ENCODE measurements at regions not wholly inside any gene's neighbourhood (a gene's known extent, or its start where the extent isn't known, plus 50 kb on each side); places are given as distances from the start of the nearest gene placed in this dataset.

GRCh38 chr9:108467653-108468324 lies 388.0 kb downstream of the ACTL7B start:
- Mint-ChIP-seq H3K4me3 (no peak overlapping the region), H3K4me1 (no peaks in the 10 kb centered on the region), H3K9me3 (peaks cover 0 to 4% of the 10 kb centered on the region in 2 experiments; a peak in 1 of 5 replicates), H3K27ac (no peak overlapping the region), H3K27me3 (ENCODE audit: low read depth) (peaks cover 3% of the 10 kb centered on the region), H3K36me3 (ENCODE audit: insufficient read depth in 1 of 3, low read depth in 3 of 3) (no peaks in the 10 kb centered on the region)
- no peak overlapping the region for H3K23ac ChIP-seq (ENCODE audit: insufficient read length, low read depth, low read length)
- no peak overlapping the region for H4K5ac ChIP-seq (ENCODE audit: insufficient read length, low read depth, low read length)
- no peaks in the 10 kb centered on the region for H4K20me1 ChIP-seq (ENCODE audit: control insufficient read depth, insufficient read depth, insufficient read length)
- H3K23me2 ChIP-seq (ENCODE audit: insufficient read length, low read depth, low read length, poor library complexity, severe bottlenecking) = no peaks in the 10 kb centered on the region
- H3K79me1 ChIP-seq (ENCODE audit: insufficient read depth, low read depth, low read length, poor library complexity, severe bottlenecking) = no peaks in the 10 kb centered on the region
- H3K56ac ChIP-seq (ENCODE audit: insufficient read length, low read depth, low read length) = no peak overlapping the region
- H3K18ac ChIP-seq (ENCODE audit: insufficient read length, low read depth, low read length) = no peak overlapping the region
- H3T11ph ChIP-seq (ENCODE audit: low read length) = no peak overlapping the region
- no peaks in the 10 kb centered on the region for H3K9me3 ChIP-seq (ENCODE audit: control insufficient read depth, low read depth, low read length)
- no peak for TF ChIP-seq CTCF (conservative IDR thresholded peaks at IDR 0.05)
- H2AFZ ChIP-seq (ENCODE audit: low read length) = no peak overlapping the region
- no peak overlapping the region for H3K4me2 ChIP-seq (ENCODE audit: insufficient read depth, insufficient read length, low read length)
- no peak overlapping the region for H3K14ac ChIP-seq (ENCODE audit: insufficient read depth, low read length)
- H3K79me2 ChIP-seq (ENCODE audit: insufficient read depth, low read length) = no peaks in the 10 kb centered on the region
- no peak overlapping the region for H2BK20ac ChIP-seq (ENCODE audit: low read depth, low read length, poor library complexity, severe bottlenecking)
- no CpG with 5 or more reads among the region's 6 CpGs for WGBS (ENCODE audit: extremely low coverage, insufficient read length, low lambda C conversion rate)
- no peak overlapping the region for H2BK120ac ChIP-seq (ENCODE audit: low read depth, low read length, poor library complexity, severe bottlenecking)
- H3K4me1 ChIP-seq (ENCODE audit: insufficient read depth, low read length) = no peaks in the 10 kb centered on the region
- no peak overlapping the region for H2BK15ac ChIP-seq (ENCODE audit: low read depth, low read length)
- H3K27me3 ChIP-seq (ENCODE audit: insufficient read depth, low read length) = no peaks in the 10 kb centered on the region
- DNase-seq = no peak
- H4K91ac ChIP-seq (ENCODE audit: insufficient read length, low read depth, low read length) = no peak overlapping the region
- no peak overlapping the region for H3K27ac ChIP-seq (ENCODE audit: insufficient read length, low read depth, low read length)
- H2BK12ac ChIP-seq (ENCODE audit: insufficient read length, low read depth, low read length) = no peak overlapping the region
- H3K4ac ChIP-seq (ENCODE audit: low read depth, low read length) = no peak overlapping the region
- H3K9ac ChIP-seq (ENCODE audit: extremely low read depth, insufficient read length, low read length) = no peak overlapping the region
- H2BK5ac ChIP-seq (ENCODE audit: insufficient read length, low read length) = no peak overlapping the region
- H4K8ac ChIP-seq (replicated peaks; ENCODE audit: insufficient read length, low read depth, low read length) = no peak overlapping the region
- H2AK5ac ChIP-seq (ENCODE audit: insufficient read length, low read length) = no peak overlapping the region
